NCI-H1092 treated with DMSO at 0.1 percent for 48 hours (cell line): ENCODE measurements at regions not wholly inside any gene's neighbourhood (a gene's known extent, or its start where the extent isn't known, plus 50 kb on each side); places are given as distances from the start of the nearest gene placed in this dataset.
"Not testable (repeated sequence)": the region's sequence is repeated elsewhere in the genome, so short reads cannot be mapped to it uniquely, and the experiment has no call there.

Experiments used
- DNase-seq: peaks from one replicate; lab custom pipeline; 2025; lab: John Stamatoyannopoulos, UW

- DNase-seq, result no peak
These were observed 49.7 kb downstream of the SIPA1L2 start for GRCh38 chr1:232579958-232580941.

DNA sequence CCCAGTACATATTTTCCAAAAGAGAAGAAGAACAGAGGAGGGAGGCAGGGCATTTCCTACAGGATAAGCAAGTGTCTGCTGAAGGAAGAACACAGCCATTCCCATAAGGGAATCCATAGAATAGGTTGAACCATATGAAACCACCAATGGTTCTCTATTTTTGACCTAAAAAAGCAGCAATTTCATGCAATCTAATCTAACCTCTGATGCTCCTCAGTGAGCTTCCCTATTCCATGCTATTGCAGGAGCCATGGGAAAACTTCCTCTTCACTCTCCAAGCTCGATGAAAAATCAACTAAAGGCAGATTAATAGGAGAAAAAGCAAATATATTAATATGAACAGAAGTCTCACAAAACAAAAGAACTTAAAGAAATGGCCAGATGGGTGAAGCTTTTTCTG is 50.5 kb downstream of the SIPA1L2 start:
- DNase-seq, result no peak

GRCh38 chr1:232578651-232579195 is 51.2 kb downstream of the SIPA1L2 start:
- no peak for DNase-seq

DNA sequence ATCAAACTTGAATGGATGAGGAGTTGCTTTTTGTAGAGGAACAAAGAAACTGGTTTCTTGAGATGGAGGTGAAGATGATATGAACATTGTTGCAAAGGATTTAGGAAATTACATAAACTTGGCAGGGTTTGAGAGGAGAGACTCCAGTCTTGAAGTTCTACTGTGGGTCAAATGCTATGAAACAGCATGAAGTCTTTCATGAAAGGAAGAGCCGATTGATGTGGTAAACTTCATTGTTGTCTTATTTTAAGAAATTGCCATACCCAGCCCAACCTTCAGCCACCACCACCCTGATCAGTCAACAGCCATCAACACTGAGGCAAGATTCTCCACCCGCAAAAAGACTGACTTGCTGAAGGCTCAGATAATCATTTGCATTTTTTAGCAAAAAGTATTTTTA is 52.2 kb downstream of the SIPA1L2 start:
- no peak for DNase-seq

DNA sequence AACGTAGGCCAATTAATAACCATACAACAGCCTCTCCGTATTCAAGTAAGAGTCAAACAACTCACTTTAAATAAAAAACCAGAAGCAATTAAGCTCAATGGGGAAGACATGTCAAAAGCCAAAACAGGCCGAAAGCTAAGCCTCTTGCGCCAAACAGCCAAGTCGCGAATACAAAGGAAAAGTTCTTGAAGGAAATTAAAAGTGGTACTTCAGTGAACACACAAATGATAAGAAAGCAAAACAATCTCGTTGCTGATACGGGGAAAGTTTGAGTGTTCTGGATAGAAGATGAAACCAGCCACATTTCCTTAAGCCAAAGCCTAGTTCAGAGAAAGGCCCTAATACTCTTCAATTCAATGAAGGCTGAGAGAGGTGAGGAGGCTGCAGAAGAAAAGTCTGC is 53.4 kb downstream of the SIPA1L2 start:
- no peak for DNase-seq

DNA sequence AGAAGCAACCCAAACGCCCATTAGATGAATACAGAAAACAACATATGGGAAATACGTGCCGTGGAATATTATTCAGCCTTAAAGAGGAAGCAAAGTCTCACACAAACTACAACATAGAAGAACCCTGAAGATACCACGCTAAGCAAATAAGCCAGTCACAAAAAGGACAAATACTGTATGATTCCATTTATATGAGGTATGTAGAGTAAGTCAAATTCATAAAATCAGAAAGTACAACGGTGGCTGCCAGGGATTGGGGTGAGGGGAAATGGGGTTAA is 54.2 kb downstream of the SIPA1L2 start:
- DNase-seq, result no peak

- DNase-seq, result peak; percentile 40
These were observed 54.8 kb downstream of the SIPA1L2 start for GRCh38 chr1:232574889-232575762.

- DNase-seq, result no peak
These were observed 55.9 kb downstream of the SIPA1L2 start for GRCh38 chr1:232574077-232574476.

DNA sequence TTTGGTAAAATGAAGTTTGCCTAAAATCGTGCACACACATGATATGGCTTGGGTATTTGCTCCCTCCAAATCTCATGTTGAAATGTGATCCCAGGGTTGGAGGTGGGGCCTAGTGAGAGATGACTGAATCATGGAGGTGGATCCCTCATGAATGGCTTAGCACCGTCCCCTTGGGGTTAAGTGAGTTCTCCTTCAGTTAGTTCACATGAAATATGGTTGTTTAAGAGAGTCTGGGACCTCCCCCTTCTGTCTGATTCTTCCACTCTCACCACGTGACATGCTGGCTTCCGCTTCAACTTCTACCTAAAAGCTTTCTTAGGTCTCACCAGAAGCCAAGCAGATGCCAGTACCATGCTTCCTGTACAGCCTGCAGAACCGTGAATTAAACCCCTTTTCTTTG is 58.4 kb downstream of the SIPA1L2 start:
- DNase-seq, result no peak

GRCh38 chr1:232570007-232570406 is 59.9 kb downstream of the SIPA1L2 start:
- no peak for DNase-seq

GRCh38 chr1:232569554-232569921 is 60.4 kb downstream of the SIPA1L2 start:
- DNase-seq, result not testable (repeated sequence)

- peak; percentile 53 for DNase-seq
These were observed 60.9 kb downstream of the SIPA1L2 start for GRCh38 chr1:232568906-232569553.

GRCh38 chr1:232568331-232568852 is 61.5 kb downstream of the SIPA1L2 start:
- no peak for DNase-seq

- DNase-seq, result no peak
These were observed 63.8 kb downstream of the SIPA1L2 start for GRCh38 chr1:232566093-232566492.

DNA sequence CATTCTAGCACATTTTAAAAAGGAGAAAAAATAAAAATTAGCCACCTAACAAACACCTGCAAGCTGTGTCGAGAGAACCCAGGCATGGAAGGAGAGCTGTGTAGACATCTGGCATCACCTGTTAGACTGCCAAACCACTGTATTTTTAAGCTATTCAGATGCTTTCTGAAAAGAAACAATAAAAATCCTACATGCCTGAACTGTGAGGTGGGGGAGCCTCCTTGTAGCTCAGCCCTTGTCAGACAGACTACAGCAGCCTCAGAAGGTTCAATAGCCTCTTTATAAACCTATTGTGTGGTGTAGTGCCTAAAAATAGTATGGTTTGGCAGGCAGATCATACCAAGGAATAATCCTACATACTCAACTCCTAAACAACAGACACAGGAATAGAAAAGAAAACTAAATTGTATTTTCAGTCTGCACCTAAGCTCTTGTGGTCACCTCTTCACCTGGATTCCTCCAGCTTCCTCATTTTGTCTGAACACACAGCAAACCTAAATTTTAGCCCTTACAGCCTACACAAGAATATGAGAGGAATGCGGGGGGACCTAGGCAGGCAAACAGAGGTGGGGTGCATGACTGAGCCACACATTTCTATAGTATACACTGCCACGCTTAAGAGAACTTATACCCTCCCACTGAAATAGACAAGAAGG is 67.0 kb downstream of the SIPA1L2 start:
- DNase-seq, result no peak

DNA sequence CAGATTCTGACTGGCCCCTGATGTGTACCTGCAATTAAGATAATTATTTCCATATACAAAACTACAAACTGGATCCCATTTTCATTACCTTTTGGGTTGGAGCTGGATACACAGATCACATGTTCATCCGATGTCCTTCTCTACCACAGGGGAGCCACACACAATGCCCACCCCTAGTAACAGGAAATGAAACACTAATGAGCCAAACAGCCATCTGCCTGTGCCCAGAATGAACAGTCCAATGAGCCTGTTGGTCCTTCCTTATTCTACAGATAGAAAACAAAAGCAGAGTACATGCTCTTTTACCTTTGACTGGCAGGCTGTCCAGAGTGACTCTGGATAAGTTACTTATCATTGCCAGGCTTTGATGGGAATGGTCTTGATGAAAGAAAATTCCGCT is 68.6 kb downstream of the SIPA1L2 start:
- peak; percentile 36 for DNase-seq

- DNase-seq, result no peak
These were observed 69.0 kb downstream of the SIPA1L2 start for GRCh38 chr1:232560940-232561339.

DNA sequence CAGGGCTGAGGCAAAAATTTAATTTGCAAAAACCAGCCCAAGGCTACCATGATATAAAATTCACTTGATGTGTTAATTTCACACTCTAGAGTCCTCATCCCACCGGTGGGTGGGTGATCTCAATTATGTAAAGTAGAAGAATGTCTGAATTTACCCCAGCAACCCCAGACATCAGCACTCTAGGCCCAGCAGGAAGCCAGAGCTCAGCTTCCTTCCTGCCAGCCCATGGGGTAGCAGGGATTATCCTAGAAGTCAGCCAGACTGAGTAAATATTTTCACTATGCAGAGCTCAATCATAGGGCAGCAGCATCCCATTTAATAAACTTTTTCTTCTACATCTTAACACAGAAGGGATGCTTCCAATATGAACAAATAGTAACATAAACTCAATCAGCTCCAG is 71.0 kb downstream of the SIPA1L2 start:
- DNase-seq, result no peak

GRCh38 chr1:232557502-232558191 is 72.3 kb downstream of the SIPA1L2 start:
- DNase-seq, result no peak

GRCh38 chr1:232557096-232557495 is 72.8 kb downstream of the SIPA1L2 start:
- no peak for DNase-seq

GRCh38 chr1:232556351-232556750 is 73.6 kb downstream of the SIPA1L2 start:
- no peak for DNase-seq
